HEK293 (cell line): ENCODE measurements at regions not wholly inside any gene's neighbourhood (a gene's known extent, or its start where the extent isn't known, plus 50 kb on each side); places are given as distances from the start of the nearest gene placed in this dataset.

Experiments used
- CTCF ChIA-PET: fragments of 350-600 bp; formaldehyde crosslinking; extraction: SDS; loops from one replicate; lab custom pipeline; 2021; ENCODE audit warnings: antibody characterized with exemption; lab: Yijun Ruan, JAX
- POLR2A ChIA-PET: fragments of 300-600 bp; formaldehyde crosslinking; extraction: SDS; loops from one replicate; lab custom pipeline; 2020; ENCODE audit warnings: antibody characterized with exemption, inconsistent platforms; lab: Yijun Ruan, JAX
- H3K27ac ChIP-seq: fragments of 200-500 bp; sonication (Bioruptor generic); 2 replicates; pipeline ENCODE4 v1.5.1; 2014; ENCODE audit warnings: low read depth, low read length, control low read depth, inconsistent platforms; ENCODE audit errors: extremely low read depth
- H3K36me3 ChIP-seq, 2 experiments: fragments of 200-500 bp in 1 of 2; sonication (Bioruptor generic) in 1 of 2; 1 replicate in 1 of 2; 2 replicates in 1 of 2; pipeline ENCODE4 v1.5.1; 2014 to 2017; ENCODE audit warnings: inconsistent platforms in 2 of 2, low read length in 2 of 2; ENCODE audit not compliant: control insufficient read depth in 2 of 2, insufficient read depth in 1 of 2
- H3K4me1 ChIP-seq: fragments of 200-500 bp; sonication (Bioruptor generic); 2 replicates; pipeline ENCODE4 v1.5.1; 2014; ENCODE audit warnings: mild to moderate bottlenecking, low read length, inconsistent platforms; ENCODE audit not compliant: control insufficient read depth, insufficient read depth
- H3K4me3 ChIP-seq: 2 replicates; pipeline ENCODE4 v1.5.1; 2011; ENCODE audit warnings: low read depth, mild to moderate bottlenecking, control low read depth, low read length, moderate library complexity
- H3K9me3 ChIP-seq: fragments of 200-500 bp; sonication (Bioruptor generic); 2 replicates; pipeline ENCODE4 v1.5.1; 2014; ENCODE audit warnings: low read depth, low read length, inconsistent platforms; ENCODE audit not compliant: control insufficient read depth, insufficient read depth
- GFI1B ChIP-seq: fragments of 450-650 bp; formaldehyde crosslinking; IDR thresholded peaks from 2 replicates; pipeline ENCODE4 v1.5.1; 2016; ENCODE audit warnings: missing biosample characterization, missing genetic modification characterization
- HOXA7 ChIP-seq: sonication (generic); formaldehyde crosslinking; IDR thresholded peaks from 2 replicates; pipeline ENCODE4 v1.8.1; 2022; ENCODE audit warnings: missing genetic modification reagents, borderline replicate concordance
- IKZF3 ChIP-seq: fragments of 450-650 bp; IDR thresholded peaks from 2 replicates; pipeline ENCODE4 v1.5.0; 2018; ENCODE audit warnings: missing biosample characterization, mild to moderate bottlenecking, missing genetic modification characterization, moderate library complexity
- OVOL3 ChIP-seq: fragments of 450-650 bp; formaldehyde crosslinking; IDR thresholded peaks from 2 replicates; pipeline ENCODE4 v1.5.1; 2016; ENCODE audit warnings: missing biosample characterization, missing genetic modification characterization
- PRDM1 ChIP-seq: fragments of 450-650 bp; formaldehyde crosslinking; IDR thresholded peaks from 2 replicates; pipeline ENCODE4; 2016; ENCODE audit warnings: missing biosample characterization, missing genetic modification characterization
- PRDM10 ChIP-seq: fragments of 450-650 bp; formaldehyde crosslinking; IDR thresholded peaks from 2 replicates; pipeline ENCODE4 v1.5.1; 2016; ENCODE audit warnings: missing biosample characterization, missing genetic modification characterization
- PRDM6 ChIP-seq: fragments of 450-650 bp; formaldehyde crosslinking; IDR thresholded peaks from 2 replicates; pipeline ENCODE4 v1.5.1; 2017; ENCODE audit warnings: missing biosample characterization, missing genetic modification characterization
- TRIM28 ChIP-seq: IDR thresholded peaks from 2 replicates; pipeline ENCODE4 v1.6.1; 2011; ENCODE audit warnings: low read length, control low read depth, borderline replicate concordance
- WT1 ChIP-seq: fragments of 450-650 bp; formaldehyde crosslinking; IDR thresholded peaks from 2 replicates; pipeline ENCODE4 v1.5.1; 2016; ENCODE audit warnings: missing biosample characterization, missing genetic modification characterization
- ZBTB17 ChIP-seq: fragments of 450-650 bp; formaldehyde crosslinking; IDR thresholded peaks from 2 replicates; pipeline ENCODE4 v1.5.1; 2016; ENCODE audit warnings: missing biosample characterization, missing genetic modification characterization
- ZNF146 ChIP-seq: fragments of 450-650 bp; formaldehyde crosslinking; IDR thresholded peaks from 2 replicates; pipeline ENCODE4 v1.5.1; 2016; ENCODE audit warnings: missing biosample characterization, missing genetic modification characterization
- ZNF223 ChIP-seq: fragments of 450-650 bp; formaldehyde crosslinking; IDR thresholded peaks from 2 replicates; pipeline ENCODE4 v1.5.1; 2016; ENCODE audit warnings: missing biosample characterization, missing genetic modification characterization
- ZNF248 ChIP-seq: fragments of 450-650 bp; formaldehyde crosslinking; IDR thresholded peaks from 2 replicates; pipeline ENCODE4 v1.5.1; 2017; ENCODE audit warnings: missing biosample characterization, missing genetic modification characterization
- ZNF362 ChIP-seq: fragments of 450-650 bp; formaldehyde crosslinking; IDR thresholded peaks from 2 replicates; pipeline ENCODE4 v1.5.1; 2016; ENCODE audit warnings: missing biosample characterization, missing genetic modification characterization
- ZNF791 ChIP-seq: fragments of 450-650 bp; formaldehyde crosslinking; IDR thresholded peaks from 2 replicates; pipeline ENCODE4 v1.5.1; 2016; ENCODE audit warnings: missing biosample characterization, missing genetic modification characterization
- ZNF792 ChIP-seq: fragments of 450-650 bp; formaldehyde crosslinking; IDR thresholded peaks from 2 replicates; pipeline ENCODE4 v1.5.1; 2016; ENCODE audit warnings: missing biosample characterization, missing genetic modification characterization
- ZNF830 ChIP-seq: fragments of 450-650 bp; IDR thresholded peaks from 2 replicates; pipeline ENCODE4 v1.5.0; 2018; ENCODE audit warnings: missing biosample characterization, missing genetic modification characterization, low read depth, mild to moderate bottlenecking, moderate library complexity
- ZSCAN16 ChIP-seq: fragments of 450-650 bp; formaldehyde crosslinking; IDR thresholded peaks from 2 replicates; pipeline ENCODE4 v1.5.1; 2016; ENCODE audit warnings: missing biosample characterization, missing genetic modification characterization
- ZXDB ChIP-seq: fragments of 450-650 bp; formaldehyde crosslinking; IDR thresholded peaks from 2 replicates; pipeline ENCODE4 v1.5.1; 2016; ENCODE audit warnings: missing biosample characterization, missing genetic modification characterization

GRCh38 chr6:21739838-21740237 is 146.3 kb downstream of the SOX4 start (continued):
- TF ChIP-seq TRIM28 (no peak), PRDM10 (tag by site-specific recombination) (peak; percentile 48; the same call in 1 of the 2 replicates), HOXA7 (CRISPR knock-in tag) (no peak), ZXDB (tag by site-specific recombination) (no peak), ZNF792 (tag by site-specific recombination) (no peak), OVOL3 (tag by site-specific recombination) (no peak), ZBTB17 (peak; percentile 26; the same call in 1 of the 2 replicates), ZNF223 (tag by site-specific recombination) (no peak)
- TF ChIP-seq, all 188 proteins: peak for 9

GRCh38 chr6:21740376-21741124 is 147.0 kb downstream of the SOX4 start:
- no peaks in the 10 kb centered on the region for H3K9me3 ChIP-seq
- ChIA-PET POLR2A (interaction anchor here (0.6 to 4.7 kb wide), 2 partner anchors 29 to 145 kb away, joined by 3 to 52 read pairs; partner anchors contain the start of gene SOX4), CTCF (interaction anchor here (0.6 to 1.3 kb wide), 3 partner anchors 8 to 370 kb away, joined by 3 to 6 read pairs (median 3); no protein-coding TSS in a partner anchor)
- TF ChIP-seq GFI1B (tag by site-specific recombination) = peak; percentile 93
- TF ChIP-seq ZNF362 (tag by site-specific recombination) = no peak
- no peak for TF ChIP-seq ZNF248 (tag by site-specific recombination)
- TF ChIP-seq IKZF3 (tag by site-specific recombination) = peak; percentile 23; the same call in 1 of the 2 replicates
- TF ChIP-seq WT1 (tag by site-specific recombination) = 0 out of 2 replicates have a peak, but pooled peaks have one; percentile 16
- TF ChIP-seq ZNF830 (tag by site-specific recombination) = no peak
- H3K36me3 ChIP-seq = no peaks in the 10 kb centered on the region
- no peak overlapping the region for H3K27ac ChIP-seq
- peaks cover 49% of the 10 kb centered on the region for H3K4me1 ChIP-seq
- H3K4me3 ChIP-seq = no peak overlapping the region

- TF ChIP-seq WT1 (tag by site-specific recombination) (peak; percentile 37; the same call in 1 of the 2 replicates), PRDM6 (peak; percentile 59; the same call in 1 of the 2 replicates), PRDM1 (tag by site-specific recombination) (0 out of 2 replicates have a peak, but pooled peaks have one; percentile 14), PRDM10 (tag by site-specific recombination) (peak; percentile 57; the same call in 1 of the 2 replicates), ZNF791 (tag by site-specific recombination) (no peak), ZNF146 (tag by site-specific recombination) (no peak), ZSCAN16 (tag by site-specific recombination) (no peak), ZBTB17 (peak; percentile 85)
- TF ChIP-seq, all 188 proteins: peak for 5
- no peaks in the 10 kb centered on the region for H3K36me3 ChIP-seq
- H3K4me1 ChIP-seq = peaks cover 49% of the 10 kb centered on the region
- no peaks in the 10 kb centered on the region for H3K9me3 ChIP-seq
- POLR2A ChIA-PET = interaction anchor here (0.9 to 4.7 kb wide), 3 partner anchors 10 to 205 kb away, joined by 3 to 52 read pairs (median 5); partner anchors contain the start of gene SOX4
- H3K27ac ChIP-seq = peak overlapping the region; percentile 37
- CTCF ChIA-PET = interaction anchor here (0.5 to 1.6 kb wide), 4 partner anchors 9 to 371 kb away, joined by 3 to 6 read pairs (median 4); no protein-coding TSS in a partner anchor
- H3K4me3 ChIP-seq = no peak overlapping the region
Measured at GRCh38 chr6:21741221-21742109, 147.9 kb downstream of the SOX4 start.
